GM19351 (cell line): ENCODE measurements at regions not wholly inside any gene's neighbourhood (a gene's known extent, or its start where the extent isn't known, plus 50 kb on each side); places are given as distances from the start of the nearest gene placed in this dataset.

Experiments
- ATAC-seq: cut with Tn5 transposase; IDR thresholded peaks from one replicate; pipeline ENCODE4 v1.9.1; 2021; ENCODE audit warnings: mild to moderate bottlenecking, moderate library complexity; ENCODE audit not compliant: unreplicated experiment

DNA sequence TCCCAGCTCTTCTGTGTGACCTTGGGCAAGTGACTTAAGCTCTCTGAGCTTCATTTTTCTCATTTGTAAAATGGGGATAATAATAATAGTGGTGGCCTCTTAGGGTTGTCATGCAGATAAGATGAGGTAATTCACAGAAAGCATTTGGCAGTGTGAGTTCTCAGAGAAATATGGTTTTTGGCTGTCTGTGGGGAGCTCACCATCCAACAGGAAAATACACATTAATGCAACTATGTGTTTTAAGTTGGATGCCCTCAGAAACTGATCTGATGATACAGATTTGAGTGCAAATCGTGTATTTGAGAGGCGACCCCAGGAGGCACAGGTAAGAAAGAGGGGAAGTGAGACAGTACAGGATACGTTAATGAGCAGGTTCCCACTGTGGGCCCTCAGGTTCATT, 56.1 kb upstream of the SPRED2 start:
- ATAC-seq, result no peak

DNA sequence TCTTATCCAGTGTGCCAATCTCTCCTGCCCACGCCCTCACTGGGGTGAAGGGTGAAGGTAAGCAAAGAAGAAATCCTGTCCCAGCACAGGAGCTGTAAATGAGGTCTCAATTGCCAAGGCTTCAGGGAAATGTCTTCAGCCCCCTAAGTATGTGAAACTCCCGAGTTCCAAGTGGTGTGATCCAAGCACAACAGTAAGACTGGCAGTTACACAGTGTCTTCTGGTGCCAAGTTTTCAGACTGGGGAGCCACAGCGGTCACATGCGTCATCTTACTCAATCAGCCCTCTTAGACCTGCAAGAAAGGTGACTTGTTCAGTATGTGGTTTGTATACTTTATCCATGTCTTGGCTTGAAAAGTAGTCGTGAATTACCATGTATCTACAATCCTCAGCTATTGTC, 55.0 kb upstream of the SPRED2 start:
- ATAC-seq, result no peak

DNA sequence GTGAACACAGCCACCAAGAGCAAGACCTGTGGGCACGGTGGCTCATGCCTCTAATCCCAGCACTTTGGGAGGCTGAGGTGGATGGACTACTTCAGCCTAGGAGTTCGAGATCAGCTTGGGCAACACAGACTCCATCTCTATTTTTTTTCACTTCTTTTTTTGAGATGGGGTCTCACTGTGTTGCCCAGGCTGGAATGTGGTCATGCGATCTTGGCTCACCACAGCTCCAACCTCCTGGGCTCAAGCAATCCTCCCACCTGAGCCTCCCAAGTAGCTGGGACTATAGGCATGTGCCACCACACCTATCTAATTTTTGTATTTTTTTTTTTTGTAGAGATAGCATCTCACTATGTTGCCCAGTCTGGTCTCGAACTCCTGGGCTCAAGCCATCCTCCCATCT, 54.4 kb upstream of the SPRED2 start:
- ATAC-seq, result no peak

DNA sequence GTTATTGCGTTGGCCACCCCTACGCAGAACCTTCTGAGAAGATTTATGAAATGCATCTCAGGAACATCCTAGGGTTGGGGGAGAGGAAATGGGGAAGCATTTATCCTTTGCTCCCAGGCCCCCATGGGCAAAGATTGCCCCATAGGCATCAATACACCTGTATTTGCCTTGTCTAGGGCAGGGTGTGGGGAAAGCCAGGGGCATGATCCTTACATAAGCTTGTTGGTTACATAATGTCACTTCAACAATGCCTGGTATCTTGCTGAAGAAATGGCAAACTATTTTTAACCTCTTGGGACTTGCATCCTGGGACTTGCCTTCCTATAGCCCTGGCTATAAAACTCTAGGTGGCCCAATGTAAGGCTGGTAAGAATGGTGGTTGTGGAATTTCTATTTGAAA, 53.9 kb upstream of the SPRED2 start:
- ATAC-seq, result no peak

DNA sequence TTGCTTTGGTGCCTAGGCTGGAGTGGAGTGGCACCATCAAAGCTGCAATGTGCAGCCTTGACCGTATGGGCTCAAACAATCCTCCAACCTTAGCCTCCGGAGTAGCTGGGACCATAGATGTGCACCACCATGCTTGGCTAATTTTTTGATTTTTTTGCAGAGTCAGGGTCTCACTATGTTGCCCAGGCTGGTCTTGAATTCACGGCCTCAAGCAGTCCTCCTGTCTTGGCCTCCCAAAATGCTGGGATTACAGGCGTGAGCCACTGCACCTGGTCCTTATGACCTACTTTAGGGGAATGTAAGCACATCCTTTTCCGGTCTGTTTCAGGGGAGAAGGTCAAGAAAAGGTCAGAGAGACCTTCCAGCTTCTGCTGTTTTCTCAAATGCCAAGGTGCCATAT, 53.4 kb upstream of the SPRED2 start:
- ATAC-seq, result no peak

DNA sequence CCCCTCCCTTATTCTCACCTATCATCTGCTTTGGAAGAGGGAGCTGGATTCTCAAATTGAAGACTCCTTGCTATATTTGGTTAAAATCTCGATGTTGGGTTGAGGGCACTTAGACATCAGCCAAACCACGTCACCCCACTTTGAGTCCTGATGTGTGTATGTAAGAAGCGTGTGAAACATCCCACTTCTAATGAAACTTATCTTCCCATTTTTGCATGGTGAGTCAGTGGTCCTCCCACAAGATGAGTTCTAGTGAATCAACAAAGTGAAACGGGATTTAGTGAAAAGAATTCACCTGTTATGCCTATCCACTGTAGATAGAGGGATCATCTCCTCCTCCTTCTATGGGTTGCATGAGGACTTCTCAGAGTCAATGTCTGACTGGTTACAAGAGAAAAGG, 51.4 kb upstream of the SPRED2 start:
- ATAC-seq, result no peak

DNA sequence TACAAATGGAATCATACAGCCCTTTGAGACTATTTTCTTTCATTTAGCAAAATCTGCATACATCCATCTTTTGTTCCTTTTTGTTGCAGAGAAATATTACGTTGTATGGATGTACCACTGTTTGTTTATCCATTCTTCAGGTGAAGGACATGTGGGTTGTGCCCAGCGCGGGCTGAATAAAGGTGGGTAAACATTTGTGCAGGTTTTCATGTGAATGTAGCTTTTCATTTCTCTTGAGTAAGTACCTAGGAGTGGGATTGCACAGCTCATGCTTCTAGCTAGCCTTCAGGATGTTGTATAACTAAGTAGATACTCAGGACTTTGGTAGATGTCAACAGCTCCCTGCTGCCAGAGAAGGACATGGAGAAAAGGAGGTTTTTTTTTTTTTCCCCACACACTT, 50.6 kb upstream of the SPRED2 start:
- ATAC-seq, result no peak
